ENCODE measurements at regions not wholly inside any gene's neighbourhood (a gene's known extent, or its start where the extent isn't known, plus 50 kb on each side); places are given as distances from the start of the nearest gene placed in this dataset.

DNA sequence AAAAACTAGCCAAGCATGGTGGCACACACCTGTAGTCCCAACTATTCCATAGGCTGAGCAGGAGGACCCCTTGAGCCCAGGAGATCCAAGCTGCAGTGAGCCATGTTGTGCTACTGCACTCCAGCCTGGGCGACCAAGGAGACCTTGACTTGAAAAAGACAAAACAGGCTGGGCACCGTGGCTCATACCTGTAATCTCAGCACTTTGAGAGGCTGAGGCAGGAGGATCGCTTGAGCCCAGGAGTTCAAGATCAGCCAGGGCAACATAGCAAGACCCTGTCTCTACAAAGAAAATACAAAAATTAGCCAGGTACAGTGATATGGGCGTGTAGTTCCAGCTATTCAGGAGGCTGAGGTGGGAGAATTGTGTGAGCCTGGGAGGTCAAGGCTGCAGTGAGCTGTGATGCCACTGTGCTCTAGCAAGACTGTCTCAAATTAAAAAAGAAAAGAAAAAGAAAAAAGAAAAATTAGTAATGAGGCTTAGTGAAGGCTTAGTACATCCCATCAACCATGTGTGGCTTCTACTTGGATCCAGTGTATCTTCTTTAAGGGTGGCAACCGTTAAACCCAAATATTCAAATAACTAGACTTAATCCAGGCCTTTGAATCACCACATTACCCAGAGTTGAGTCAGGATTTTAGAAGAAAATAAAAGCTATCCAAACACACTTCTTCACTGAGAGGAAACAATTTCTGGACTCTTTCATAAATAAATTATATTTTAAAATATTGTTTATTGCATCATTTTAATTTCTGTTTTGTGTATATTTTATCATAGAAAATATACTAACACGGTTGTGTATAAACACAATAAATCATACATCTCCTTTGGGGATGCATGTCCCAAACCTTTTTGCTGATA, 74.3 kb upstream of the RAB4A start:
- DNase-seq = no peak

DNA sequence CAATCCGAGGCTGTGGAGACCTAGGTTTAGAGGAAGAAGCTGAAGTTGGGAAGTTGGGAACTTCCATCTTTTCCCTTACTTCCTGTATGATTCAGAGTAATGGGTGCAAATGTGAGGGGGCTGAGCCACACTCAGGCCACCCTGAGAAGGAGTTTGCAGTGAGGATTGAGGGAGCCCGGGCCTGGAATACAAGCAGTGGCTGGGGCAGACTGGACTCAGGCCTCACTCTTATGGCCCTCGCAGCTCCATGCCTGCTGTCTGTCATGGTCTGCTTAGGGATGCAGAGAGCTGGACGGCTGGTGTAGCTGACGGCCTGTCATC, 73.7 kb upstream of the RAB4A start:
- no peak for DNase-seq

DNA sequence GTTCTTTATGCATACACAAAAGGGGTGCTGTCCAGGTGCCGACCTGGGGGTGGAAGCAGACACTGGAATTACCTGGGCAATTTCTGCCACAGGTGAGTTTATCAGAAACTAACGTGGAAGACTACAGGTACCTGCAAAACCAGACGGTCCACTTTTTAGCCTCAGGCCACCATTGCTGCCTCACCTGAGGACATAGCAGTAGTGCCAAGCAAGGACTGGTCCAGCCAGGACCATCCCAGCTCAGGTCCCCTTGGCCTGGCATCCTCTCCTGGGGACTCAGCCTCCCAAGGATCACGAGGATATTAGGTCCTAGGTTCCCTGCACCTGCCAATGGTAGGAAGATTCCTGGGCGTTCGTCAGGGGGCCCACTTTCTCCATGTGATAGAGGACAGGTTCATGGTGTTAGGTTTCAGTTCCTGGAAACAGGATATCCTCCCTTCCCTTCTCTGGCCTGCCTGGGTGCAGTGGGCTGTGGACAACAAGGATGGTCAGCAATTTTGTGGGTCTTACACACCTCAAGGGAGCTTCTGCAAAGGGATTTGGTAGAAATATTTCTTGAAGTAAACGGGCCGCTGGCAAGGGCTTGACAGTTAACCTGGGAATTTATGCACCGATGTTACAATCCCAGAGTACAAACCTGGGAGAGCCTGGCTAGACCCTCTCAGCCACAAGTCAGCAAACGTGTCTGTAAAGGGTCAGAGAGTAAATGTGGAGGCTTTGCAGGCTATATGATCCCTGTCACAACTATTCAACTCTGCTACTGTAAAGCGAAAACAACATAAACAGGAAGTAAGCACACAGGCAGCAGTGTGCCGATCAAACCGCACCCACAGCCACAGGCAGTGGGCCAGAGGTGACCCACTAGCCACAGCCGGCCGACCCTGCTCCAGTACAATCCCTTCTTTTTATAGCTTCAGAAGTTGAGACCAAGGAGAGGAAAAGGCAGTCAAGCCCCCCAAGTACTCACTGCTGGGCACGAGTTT, 71.4 kb upstream of the RAB4A start:
- no peak for DNase-seq

DNA sequence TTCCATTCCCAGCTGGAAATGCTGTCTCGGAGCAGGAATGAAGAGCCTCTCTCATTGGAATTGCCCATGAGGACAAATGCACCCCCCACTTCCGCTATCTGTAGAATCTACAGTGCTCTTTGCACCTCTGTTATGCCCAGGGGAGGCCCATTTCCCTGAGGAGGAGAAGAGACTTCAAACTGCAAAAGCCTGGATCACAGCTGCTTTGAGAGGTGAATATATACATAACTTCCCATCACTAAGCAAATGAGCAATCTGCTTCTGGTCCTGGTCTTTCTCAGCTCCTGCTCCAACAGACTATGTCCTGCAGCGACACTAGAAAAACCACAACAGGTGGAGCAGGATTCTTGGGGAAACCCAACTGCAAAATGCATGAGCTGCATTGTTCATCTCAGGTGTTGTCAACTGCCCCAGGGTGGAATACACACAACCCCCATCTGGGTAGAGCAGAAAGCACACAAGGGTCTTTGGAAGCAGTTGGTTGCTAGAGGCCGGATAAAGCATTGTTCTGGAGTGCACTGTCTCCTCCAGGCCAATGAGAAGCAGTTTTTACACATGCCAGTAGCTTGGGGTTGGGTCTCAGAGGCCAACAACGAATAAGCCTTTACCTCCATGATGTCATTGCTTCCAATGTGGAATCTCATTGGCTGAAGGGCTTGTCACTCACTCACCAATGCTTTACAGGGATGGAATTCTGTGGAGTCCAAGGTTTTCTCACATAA, 67.7 kb upstream of the RAB4A start:
- no peak for DNase-seq

DNA sequence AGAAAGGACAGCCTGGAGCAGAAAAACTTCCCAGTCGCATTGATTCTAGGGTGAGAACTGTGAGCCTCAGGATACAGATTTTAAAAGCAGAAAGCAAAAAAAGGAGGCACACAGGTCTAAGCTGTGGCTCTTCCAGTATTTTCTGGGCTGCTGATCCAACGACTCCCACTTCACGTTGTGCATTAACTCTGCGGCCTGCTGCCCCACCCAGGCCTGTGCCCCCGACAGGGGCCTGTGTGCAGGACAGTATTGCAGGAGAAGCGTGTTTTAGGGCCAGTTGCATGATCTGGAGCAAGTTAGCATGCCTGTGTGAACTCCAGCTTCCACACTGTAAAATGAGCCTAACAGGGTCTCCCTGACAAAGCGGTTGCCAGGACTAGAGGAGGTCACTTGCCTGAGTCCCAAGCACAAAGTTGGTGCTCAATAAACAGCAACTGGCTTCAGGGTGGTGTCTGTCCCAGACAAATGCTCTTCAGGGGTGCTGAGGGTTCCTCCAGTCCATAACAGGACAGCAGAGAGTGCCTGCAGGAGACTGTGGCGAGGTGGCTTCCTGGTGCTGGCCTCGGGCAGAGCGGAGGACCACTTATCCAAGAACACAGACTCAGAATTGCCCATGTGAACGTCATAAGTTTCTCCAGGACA, 66.8 kb upstream of the RAB4A start:
- DNase-seq = no peak

DNA sequence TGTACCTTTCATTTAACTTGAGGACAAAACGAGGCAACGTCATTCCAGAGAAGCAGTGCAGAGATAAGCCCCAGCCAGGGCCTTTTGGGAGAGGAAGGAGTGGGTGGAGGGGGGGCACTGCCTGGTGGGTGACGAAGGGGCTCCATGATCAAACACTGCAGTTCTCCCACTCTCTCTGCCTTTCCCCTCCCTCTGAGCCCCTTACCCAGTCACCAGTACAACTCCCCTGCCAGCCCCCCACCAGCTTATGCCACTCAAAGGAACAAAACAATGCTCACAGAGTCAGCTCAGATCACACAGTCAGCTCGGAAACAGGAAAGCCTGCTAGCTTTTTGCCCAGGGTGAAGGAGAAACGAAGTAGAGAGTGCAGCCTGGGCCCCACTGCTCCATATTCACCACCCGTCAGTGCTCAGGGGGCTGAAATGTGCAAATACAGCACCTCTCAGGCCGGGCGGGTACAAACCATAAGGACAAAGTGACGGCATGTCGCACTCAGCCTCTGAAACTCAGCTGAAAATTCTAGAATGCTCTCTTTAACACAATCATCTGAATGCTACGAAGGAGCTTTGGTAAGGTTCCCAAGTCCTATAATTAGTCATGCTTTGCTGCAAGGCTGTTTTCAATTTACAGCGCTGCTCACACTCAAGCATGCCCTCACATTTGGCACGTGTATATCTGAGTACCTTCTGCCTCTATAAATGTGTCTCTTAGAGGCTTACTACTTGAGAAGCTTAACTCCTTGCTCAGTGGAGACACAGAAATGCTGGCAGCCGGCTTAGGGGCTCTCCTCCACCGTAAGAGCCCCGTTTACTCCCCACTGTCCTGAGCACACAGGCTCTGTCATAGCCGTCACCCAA, 65.8 kb upstream of the RAB4A start:
- DNase-seq = no peak

DNA sequence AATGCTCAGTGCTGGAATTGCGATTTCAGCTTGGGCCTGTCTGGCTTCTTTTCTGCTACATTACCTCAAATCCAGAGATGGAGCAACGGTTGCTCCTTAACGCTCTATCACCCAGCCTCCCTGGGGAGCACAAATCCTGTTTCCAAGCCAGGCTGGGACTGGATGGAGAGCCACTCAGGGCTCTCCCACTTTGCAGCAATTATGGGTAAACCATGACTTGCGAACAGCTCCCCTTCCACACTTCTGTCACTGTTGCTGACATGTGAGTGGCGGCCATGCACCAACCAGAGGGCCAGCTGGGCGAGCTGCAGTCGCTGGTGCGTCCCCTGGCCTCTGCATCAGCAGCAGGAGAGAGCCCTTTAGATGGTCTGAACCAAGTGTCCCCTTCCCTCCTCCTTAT, 65.1 kb upstream of the RAB4A start:
- DNase-seq = no peak

DNA sequence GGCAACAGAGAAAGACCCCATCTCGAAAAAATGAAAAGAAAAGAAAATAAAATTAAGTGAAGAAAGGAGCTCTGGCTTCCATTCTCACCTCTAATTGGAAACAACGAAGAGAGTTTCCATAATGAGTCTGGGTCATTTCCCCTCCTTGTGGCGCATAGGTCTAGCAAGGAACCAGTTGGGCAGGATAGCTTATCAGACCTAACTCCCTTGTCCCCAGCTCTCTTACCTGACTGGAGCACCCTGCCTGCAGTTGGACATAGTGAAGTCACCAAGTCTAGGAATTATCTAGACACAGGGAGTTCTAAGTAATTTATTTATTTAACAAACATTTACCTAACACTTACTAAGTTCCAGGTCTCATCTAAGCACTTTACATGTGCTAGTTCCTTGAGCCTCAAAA, 63.0 kb upstream of the RAB4A start:
- DNase-seq = no peak

DNA sequence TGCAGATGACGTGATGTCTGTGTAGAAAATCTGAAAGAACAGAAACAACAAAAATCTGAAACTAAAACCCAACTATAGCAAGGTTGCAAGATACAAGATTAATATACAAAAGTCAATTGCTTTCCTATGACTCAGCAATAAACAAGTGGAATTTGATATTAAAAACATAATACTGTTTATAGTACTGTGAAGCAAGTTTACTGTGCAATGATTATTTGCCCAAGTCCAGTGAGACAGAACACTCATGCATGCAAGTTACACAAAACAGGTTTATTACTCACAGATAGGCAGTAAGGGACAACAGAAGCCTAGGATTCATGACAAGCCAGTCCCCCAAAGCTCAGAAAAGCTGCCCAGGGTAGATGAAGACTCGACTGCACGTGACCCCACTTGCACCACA, 62.4 kb upstream of the RAB4A start:
- no peak for DNase-seq

DNA sequence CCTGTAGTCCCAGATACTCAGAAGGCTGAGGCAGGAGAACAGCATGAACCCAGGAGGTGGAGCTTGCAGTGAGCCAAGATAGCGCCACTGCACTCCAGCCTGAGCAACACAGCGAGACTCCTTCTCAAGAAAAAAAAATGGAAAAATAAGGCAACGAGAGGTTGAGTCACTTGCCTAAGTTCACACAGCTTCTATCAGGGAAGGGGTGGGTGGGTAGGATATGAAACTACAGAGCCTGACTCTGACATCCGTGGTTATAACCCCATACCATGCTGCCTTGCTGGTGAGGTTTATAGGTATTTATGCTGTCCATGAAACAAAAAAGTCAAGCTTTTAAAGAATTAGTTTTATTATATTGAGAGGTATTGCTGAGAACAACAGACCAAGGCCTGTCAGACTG, 61.5 kb upstream of the RAB4A start:
- DNase-seq = no peak

DNA sequence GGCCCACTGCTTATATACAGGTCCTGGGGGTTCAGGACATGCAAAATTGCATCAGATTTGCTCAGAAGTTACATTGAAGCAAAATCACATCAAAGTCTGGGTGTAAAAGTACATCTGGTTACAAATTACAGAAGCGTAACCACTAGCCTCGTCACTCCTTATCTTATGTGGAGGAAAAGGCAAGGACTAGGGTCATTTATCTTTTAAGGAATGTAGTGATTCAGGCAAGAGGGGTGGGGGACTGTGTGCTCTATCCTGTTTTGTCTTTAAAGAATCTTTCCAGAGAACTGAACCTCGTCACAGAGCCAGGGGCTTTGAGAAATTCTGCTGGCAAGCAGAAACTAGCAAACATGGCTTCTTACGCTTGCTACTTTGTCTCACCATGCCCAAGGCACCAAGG, 61.1 kb upstream of the RAB4A start:
- DNase-seq = no peak

DNA sequence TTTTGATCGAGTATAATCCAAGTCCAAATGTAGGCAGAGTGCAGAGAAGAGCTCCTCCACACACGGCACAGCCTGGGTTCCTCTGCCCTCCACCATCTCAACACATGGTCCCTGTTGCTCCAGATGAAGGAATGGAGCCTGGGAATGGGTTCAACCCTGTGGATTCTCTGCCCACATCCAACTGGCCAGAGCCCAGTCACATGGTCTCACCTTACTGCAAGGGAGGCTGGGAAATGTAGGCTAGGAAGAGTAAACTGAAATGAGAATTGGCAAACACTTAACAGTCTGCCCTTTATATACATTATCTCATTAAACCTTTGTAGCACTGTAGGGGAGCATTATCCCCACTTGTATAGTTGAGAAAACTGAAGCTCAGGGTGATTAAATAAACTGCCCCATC, 60.1 kb upstream of the RAB4A start:
- no peak for DNase-seq

DNA sequence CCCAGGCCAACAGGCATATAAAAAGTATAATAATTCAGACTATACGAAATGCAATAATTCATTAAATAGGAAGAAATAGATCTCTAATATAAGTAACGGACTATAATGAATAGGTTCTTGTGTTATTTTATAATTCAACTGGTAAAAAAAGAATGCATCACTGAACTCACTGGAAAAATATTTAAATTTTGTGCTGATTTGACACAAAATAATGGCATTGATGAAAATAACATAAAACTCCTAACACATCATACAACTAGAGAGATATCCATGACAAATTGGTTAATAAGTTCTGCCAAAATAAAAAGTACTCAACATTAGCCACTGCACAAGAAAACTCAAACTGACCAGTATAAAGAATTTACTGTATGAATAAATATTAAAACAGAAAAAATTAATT, 57.1 kb upstream of the RAB4A start:
- DNase-seq = no peak

DNA sequence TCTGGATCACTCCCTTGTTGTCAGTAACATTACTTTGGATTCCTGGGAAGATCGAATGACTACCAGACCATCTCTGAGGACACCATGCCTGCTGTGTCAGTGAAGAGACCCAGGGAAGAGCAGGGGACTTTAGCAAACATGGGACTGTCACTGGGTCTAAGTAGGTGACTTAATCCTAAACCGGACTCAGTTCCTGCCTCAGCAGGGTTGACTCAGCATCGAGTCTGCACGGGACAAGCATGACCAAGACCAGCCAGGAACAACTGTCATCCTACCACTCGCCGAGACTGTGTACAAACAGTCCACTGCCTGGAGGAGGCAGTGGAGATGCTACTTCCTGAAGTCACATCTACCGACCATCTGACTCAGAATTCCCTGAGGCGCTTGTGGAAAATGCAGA, 53.2 kb upstream of the RAB4A start:
- DNase-seq = no peak

DNA sequence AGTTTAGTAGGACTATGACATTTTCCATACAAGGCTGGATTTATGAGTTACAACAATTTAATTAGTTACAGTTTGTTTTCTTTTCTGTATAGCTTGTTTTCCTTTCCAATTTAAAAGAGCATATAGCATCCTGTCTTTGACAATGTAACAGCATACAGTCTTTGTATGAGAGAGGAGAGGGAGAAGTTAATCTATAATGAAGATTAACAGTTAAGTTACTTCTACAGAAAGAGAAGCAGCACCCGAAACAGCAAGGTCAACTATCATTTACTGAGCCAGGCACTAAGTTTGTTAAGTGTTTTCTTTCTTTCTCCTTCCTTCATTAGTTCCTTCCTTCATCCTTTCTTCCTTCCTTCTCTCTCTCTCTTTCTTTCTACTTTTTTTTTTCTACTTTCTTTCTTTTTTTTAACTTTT, 52.3 kb upstream of the RAB4A start:
- no peak for DNase-seq

DNA sequence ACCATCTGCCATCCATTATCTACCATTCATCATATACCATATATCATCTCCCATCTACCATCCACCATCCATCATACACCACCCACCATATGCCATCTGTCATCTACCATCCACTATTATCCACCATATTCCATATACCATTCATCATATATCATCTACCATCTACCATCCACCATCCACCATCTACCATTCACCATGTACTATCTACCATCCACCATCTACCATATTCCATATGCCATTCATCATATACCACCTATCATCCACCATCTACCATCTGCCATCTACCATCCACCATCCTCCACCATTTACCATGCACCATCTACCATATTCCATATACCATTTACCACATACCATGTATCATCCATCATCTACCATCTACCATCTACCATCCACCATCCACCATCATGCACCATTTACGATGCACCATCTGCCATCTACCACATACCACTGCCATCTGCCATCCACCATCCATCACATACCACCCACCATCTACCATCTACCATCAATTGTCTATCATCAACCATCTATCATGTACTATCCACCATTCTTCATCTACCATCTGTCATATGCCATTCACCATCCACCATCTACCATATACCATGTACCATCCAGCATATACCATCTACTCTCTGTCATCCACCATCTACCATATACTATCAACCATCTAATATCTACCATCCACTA, 50.6 kb upstream of the RAB4A start:
- DNase-seq = no peak

DNA sequence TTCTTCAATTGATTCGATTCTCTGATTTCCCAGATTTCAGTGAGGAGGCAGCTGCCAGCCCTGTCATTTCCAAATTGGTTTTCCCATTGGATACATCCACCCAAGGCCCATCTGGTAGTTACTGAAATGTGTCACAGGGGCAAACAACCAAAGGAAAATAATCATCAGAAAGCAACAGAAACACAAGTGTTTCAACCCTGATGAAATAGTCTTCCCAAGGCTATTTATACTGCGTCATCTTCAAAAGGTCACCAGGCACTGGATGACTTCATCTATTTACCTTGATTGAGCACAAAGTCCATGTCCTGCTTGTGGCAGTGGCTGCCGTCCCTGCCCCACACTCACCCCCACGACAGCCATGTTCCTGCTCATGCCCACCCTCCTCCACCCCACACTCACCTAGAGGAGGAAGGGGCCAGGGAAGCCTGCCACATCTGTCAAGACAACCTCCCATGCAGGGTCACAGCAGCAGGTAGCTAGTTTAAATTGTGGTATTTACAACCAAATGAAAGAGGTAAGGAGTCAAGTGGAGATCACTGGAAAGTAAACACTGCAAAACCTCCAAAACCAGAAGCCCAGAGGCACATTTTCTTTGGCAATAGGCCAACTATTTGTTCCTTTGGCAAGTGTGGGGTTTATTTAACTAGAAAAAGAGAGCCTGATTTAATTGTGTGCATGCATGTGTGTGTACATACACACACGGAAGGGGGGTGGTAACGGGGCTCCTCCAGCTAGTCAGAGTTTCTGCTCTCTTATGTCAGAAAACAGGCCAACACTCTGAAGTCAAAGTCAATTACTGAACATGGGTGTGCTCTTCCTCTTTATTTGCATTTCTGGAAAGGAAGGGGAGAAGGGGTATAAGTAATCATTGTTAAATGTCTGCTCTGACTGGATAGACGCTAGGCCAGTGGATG, 49.5 kb upstream of the RAB4A start:
- DNase-seq = no peak
